LNCAP (cell line): ENCODE measurements at regions not wholly inside any gene's neighbourhood (a gene's known extent, or its start where the extent isn't known, plus 50 kb on each side); places are given as distances from the start of the nearest gene placed in this dataset.
A peak's percentile ranks its signal among the peaks of the same experiment; 100 is the strongest.

Experiments used
- CTCF ChIP-seq: fragments of 450-650 bp; IDR thresholded peaks from 2 replicates; pipeline ENCODE4 v1.5.1; 2017; ENCODE audit warnings: mild to moderate bottlenecking

- TF ChIP-seq CTCF, result peak; percentile 59; the same call in 1 of the 2 replicates
Measured at GRCh38 chr11:89616999-89617602, 93.0 kb upstream of the TRIM77 start.

- TF ChIP-seq CTCF, result peak; percentile 55
Measured at GRCh38 chr11:89625171-89625570, 84.9 kb upstream of the TRIM77 start.

GRCh38 chr11:89626366-89626765 lies 83.7 kb upstream of the TRIM77 start:
- TF ChIP-seq CTCF, result no peak

- TF ChIP-seq CTCF, result no peak
Measured at GRCh38 chr11:89633135-89633705, 76.9 kb upstream of the TRIM77 start.

- TF ChIP-seq CTCF, result no peak
Measured at GRCh38 chr11:89660234-89660633, 49.9 kb upstream of the TRIM77 start.
